Heart right ventricle (tissue), 16 donors: ENCODE measurements at regions not wholly inside any gene's neighbourhood (a gene's known extent, or its start where the extent isn't known, plus 50 kb on each side); places are given as distances from the start of the nearest gene placed in this dataset.

Source experiments
- ATAC-seq, 8 donors: fragments of 200-7000 bp; cut with Tn5 transposase; one replicate each; pipeline ENCODE4 v1.9.1; 2020; ENCODE audit warnings: mild to moderate bottlenecking in 8 of 8, moderate library complexity in 8 of 8, moderate number of reproducible peaks in 1 of 8
- DNase-seq, 2 donors: peaks; one replicate each; pipeline ENCODE4 v3.0.0-alpha.2; 2020
- H3K27ac ChIP-seq, 10 donors: fragments of 200-600 bp; sonication (generic) in 2 of 10; one replicate each; pipeline versions ENCODE4 v1.5.0 to v1.8.0; 2020 to 2022; ENCODE audit warnings: mild to moderate bottlenecking in 3 of 10
- H3K27me3 ChIP-seq, 7 donors: fragments of 200-600 bp; one replicate each; pipeline ENCODE4 v1.8.0; 2021 to 2022; ENCODE audit warnings: mild to moderate bottlenecking in 2 of 7
- H3K36me3 ChIP-seq, 9 donors: fragments of 200-600 bp; sonication (generic) in 1 of 9; one replicate each; pipeline versions ENCODE4 v1.5.0 to v1.8.0; 2020 to 2022; ENCODE audit warnings: mild to moderate bottlenecking in 2 of 9
- H3K4me1 ChIP-seq, 9 donors: fragments of 200-600 bp; sonication (generic) in 1 of 9; one replicate each; pipeline versions ENCODE4 v1.5.0 to v1.8.0; 2020 to 2022; ENCODE audit warnings: mild to moderate bottlenecking in 4 of 9
- H3K4me3 ChIP-seq, 10 donors: fragments of 200-600 bp; sonication (generic) in 2 of 10; one replicate each; pipeline versions ENCODE4 v1.5.0 to v1.8.0; 2020 to 2022; ENCODE audit warnings: mild to moderate bottlenecking in 7 of 10, moderate library complexity in 2 of 10
- H3K9me3 ChIP-seq, 11 donors: fragments of 200-600 bp in 10 of 11; sonication (generic) in 2 of 11; one replicate each; pipeline versions ENCODE4 v1.5.0 to v1.8.0; 2013 to 2022; ENCODE audit warnings: mild to moderate bottlenecking in 2 of 11, control low read depth in 1 of 11, moderate library complexity in 1 of 11
- CTCF ChIP-seq, 9 donors: fragments of 200-600 bp; sonication (generic) in 2 of 9; IDR thresholded peaks; one replicate each; pipeline versions ENCODE4 v1.5.0 to v1.8.0; 2021 to 2022; ENCODE audit warnings: antibody characterized with exemption in 9 of 9, mild to moderate bottlenecking in 5 of 9, moderate library complexity in 1 of 9
- WGBS, 2 donors: extraction: QIAGEN DNeasy Blood & Tissue Kit; methylation state at CpG; one replicate each; pipeline ENCODE4 v1.1.7; 2013; ENCODE audit warnings: inconsistent platforms in 1 of 2; 5-methylcytosine and 5-hydroxymethylcytosine counted together
- intact Hi-C, 10 donors: fragments of 100-400 bp; cut with DNase I; formaldehyde crosslinking; loops; one replicate each; pipeline versions ENCODE4 v1.11.1 to v1.14.2; 2022
- donor health status: Arrhythmogenic right ventricular cardiomyopathy.
- donor health status: ischemic (EF 13 %, LVEDD 7.1; RV severe dilation, severe dysfunction).
- donor health status: healthy with polysubstance abuse.
- donor health status: DM: no; HTN: yes; CAD: no.
- donor health status: DM: no; HTN: no; CAD: no.
- donor health status: ischemic (EF 25% LVEDD 6.9; RV normal size, moderate dysfunction).
- donor health status: ischemic (EF 25% LVEDD 5.7; RV mildly dilated, moderate dysfunction).
- donor health status: healthy.
- donor health status: DM: yes; HTN: yes; CAD: no.
- donor health status: Ischemic cardiomyopathy.
- donor health status: ischemic (EF 35%, LVEDD 5.7; RV mildly dilated, moderate dysfunction).
- donor health status: nonischemic (EF 11% LVEDD 7.7; RV severe dilation, severe dysfunction).
- donor health status: DM: yes; HTN: yes; CAD: no.
- donor health status: PGD.
- donor health status: ischemic (EF 29% LVEDD 5.4; RV normal size, mild dysfunction).
- donor health status: nonischemic (EF 23%, LVEDD 6.1; RV moderate dilation, normal function).

GRCh38 chr4:186782302-186782701 is 58.6 kb upstream of the FAT1 start:
- no peaks in the 10 kb centered on the region for H3K27me3 ChIP-seq
- DNase-seq (no peak), ATAC-seq (no peak)
- H3K36me3 ChIP-seq, result no peaks in the 10 kb centered on the region
- intact Hi-C loops, result no loop called here
- TF ChIP-seq CTCF (IDR thresholded peaks at IDR 0.05), result no peak
- H3K27ac ChIP-seq, result no peak overlapping the region
- WGBS, 2 donors, result 73 to 74% methylated on average over 5 of the region's 5 CpGs
- no peaks in the 10 kb centered on the region for H3K9me3 ChIP-seq
- no peak overlapping the region for H3K4me3 ChIP-seq
- H3K4me1 ChIP-seq, result no peaks in the 10 kb centered on the region

GRCh38 chr4:186787536-186787935 is 63.9 kb upstream of the FAT1 start:
- Histone ChIP-seq H3K4me1 (no peaks in the 10 kb centered on the region), H3K27me3 (no peaks in the 10 kb centered on the region), H3K9me3 (no peaks in the 10 kb centered on the region), H3K27ac (no peak overlapping the region), H3K36me3 (no peaks in the 10 kb centered on the region), H3K4me3 (no peak overlapping the region)
- intact Hi-C loops, result no loop called here
- no peak for DNase-seq
- TF ChIP-seq CTCF (IDR thresholded peaks at IDR 0.05), result no peak
- 71 to 74% methylated on average over 5 of the region's 5 CpGs for WGBS, 2 donors
- no peak for ATAC-seq

- intact Hi-C loops, result no loop called here
- H3K4me3 ChIP-seq, result no peak overlapping the region
- TF ChIP-seq CTCF (IDR thresholded peaks at IDR 0.05), result no peak
- H3K9me3 ChIP-seq, result no peaks in the 10 kb centered on the region
- DNase-seq (no peak), ATAC-seq (no peak)
- 84 to 85% methylated on average over 3 of the region's 3 CpGs for whole genome bisulfite sequencing, 2 donors
- H3K27ac ChIP-seq, result no peak overlapping the region
- H3K36me3 ChIP-seq, result no peaks in the 10 kb centered on the region
- no peaks in the 10 kb centered on the region for H3K4me1 ChIP-seq
- no peaks in the 10 kb centered on the region for H3K27me3 ChIP-seq
These were observed 66.0 kb upstream of the FAT1 start for GRCh38 chr4:186789651-186790050.

GRCh38 chr4:186790630-186791029 is 67.0 kb upstream of the FAT1 start:
- Histone ChIP-seq H3K36me3 (no peaks in the 10 kb centered on the region), H3K4me3 (no peak overlapping the region), H3K27me3 (no peaks in the 10 kb centered on the region), H3K9me3 (no peaks in the 10 kb centered on the region), H3K4me1 (no peaks in the 10 kb centered on the region), H3K27ac (no peak overlapping the region)
- intact Hi-C loops, result no loop called here
- DNase-seq (no peak), ATAC-seq (no peak)
- TF ChIP-seq CTCF (IDR thresholded peaks at IDR 0.05), result no peak
